Colonic mucosa (tissue), 4 donors: ENCODE measurements at regions not wholly inside any gene's neighbourhood (a gene's known extent, or its start where the extent isn't known, plus 50 kb on each side); places are given as distances from the start of the nearest gene placed in this dataset.

Experiments used
- DNase-seq: peaks from one replicate; pipeline ENCODE4 v3.0.0-alpha.2; 2020
- H3K27ac ChIP-seq: fragments of 200-600 bp; one replicate; pipeline ENCODE4 v1.8.0; 2021
- H3K27me3 ChIP-seq: fragments of 200-600 bp; one replicate; pipeline ENCODE4 v1.8.0; 2021
- H3K36me3 ChIP-seq: fragments of 200-600 bp; one replicate; pipeline ENCODE4 v1.8.0; 2021
- H3K4me1 ChIP-seq: fragments of 200-600 bp; one replicate; pipeline ENCODE4 v1.8.0; 2021; ENCODE audit warnings: mild to moderate bottlenecking
- H3K4me3 ChIP-seq: fragments of 200-600 bp; one replicate; pipeline ENCODE4 v1.8.0; 2021
- H3K9ac ChIP-seq, 2 donors: one replicate each; pipeline ENCODE4 v1.7.0; 2013; ENCODE audit warnings: control low read depth in 2 of 2, low read depth in 2 of 2, low read length in 2 of 2
- H3K9me3 ChIP-seq: fragments of 200-600 bp; one replicate; pipeline ENCODE4 v1.8.0; 2021
- CTCF ChIP-seq: fragments of 200-600 bp; IDR thresholded peaks from one replicate; pipeline ENCODE4 v1.8.0; 2022; ENCODE audit warnings: antibody characterized with exemption, mild to moderate bottlenecking
- intact Hi-C: fragments of 100-400 bp; cut with DNase I; formaldehyde crosslinking; loops from one replicate; pipeline ENCODE4 v1.14.1; 2022
- donor health status: healthy.
- donor health status: DM: no; HTN: no; CAD: no.
- donor health status: DM: no; HTN: no; CAD: no.

GRCh38 chr4:112053825-112054350 lies 91.4 kb upstream of the FAM241A start:
- no peak overlapping the region for H3K9ac ChIP-seq
- H3K36me3 ChIP-seq, result no peaks in the 10 kb centered on the region
- DNase-seq, result no peak
- intact Hi-C loops, result no loop called here
- H3K27me3 ChIP-seq, result no peaks in the 10 kb centered on the region
- H3K4me3 ChIP-seq, result no peak overlapping the region
- no peak overlapping the region for H3K27ac ChIP-seq
- H3K9me3 ChIP-seq, result no peaks in the 10 kb centered on the region
- H3K4me1 ChIP-seq, result no peaks in the 10 kb centered on the region
- TF ChIP-seq CTCF, result no peak

- no peak for TF ChIP-seq CTCF
- H3K9ac ChIP-seq, result no peak overlapping the region
- no peak overlapping the region for H3K27ac ChIP-seq
- H3K9me3 ChIP-seq, result no peaks in the 10 kb centered on the region
- no peaks in the 10 kb centered on the region for H3K4me1 ChIP-seq
- H3K4me3 ChIP-seq, result no peak overlapping the region
- no peak for DNase-seq
- no peaks in the 10 kb centered on the region for H3K27me3 ChIP-seq
- H3K36me3 ChIP-seq, result no peaks in the 10 kb centered on the region
- intact Hi-C loops, result no loop called here
Observed at GRCh38 chr4:112055100-112055499, 90.2 kb upstream of the FAM241A start.

- Histone ChIP-seq H3K4me3 (no peak overlapping the region), H3K27ac (no peak overlapping the region), H3K9me3 (no peaks in the 10 kb centered on the region), H3K27me3 (no peaks in the 10 kb centered on the region), H3K36me3 (no peaks in the 10 kb centered on the region), H3K9ac (no peak overlapping the region), H3K4me1 (no peaks in the 10 kb centered on the region)
- TF ChIP-seq CTCF, result no peak
- intact Hi-C loops, result no loop called here
- DNase-seq, result no peak
Observed at GRCh38 chr4:112057470-112057869, 87.8 kb upstream of the FAM241A start.

GRCh38 chr4:112058433-112058832 lies 86.8 kb upstream of the FAM241A start:
- Histone ChIP-seq H3K27ac (no peak overlapping the region), H3K27me3 (no peaks in the 10 kb centered on the region), H3K9ac (no peak overlapping the region), H3K36me3 (no peaks in the 10 kb centered on the region), H3K9me3 (no peaks in the 10 kb centered on the region), H3K4me1 (no peaks in the 10 kb centered on the region), H3K4me3 (no peak overlapping the region)
- intact Hi-C loops, result no loop called here
- no peak for DNase-seq
- TF ChIP-seq CTCF, result no peak

GRCh38 chr4:112060212-112060611 lies 85.0 kb upstream of the FAM241A start:
- DNase-seq, result no peak
- Histone ChIP-seq H3K36me3 (no peaks in the 10 kb centered on the region), H3K27me3 (no peaks in the 10 kb centered on the region), H3K4me3 (no peak overlapping the region), H3K27ac (no peak overlapping the region), H3K4me1 (no peaks in the 10 kb centered on the region), H3K9me3 (no peaks in the 10 kb centered on the region), H3K9ac (no peak overlapping the region)
- intact Hi-C loops, result no loop called here
- no peak for TF ChIP-seq CTCF
